ENCODE measurements at regions not wholly inside any gene's neighbourhood (a gene's known extent, or its start where the extent isn't known, plus 50 kb on each side); places are given as distances from the start of the nearest gene placed in this dataset.

- TF ChIP-seq, protein P1, sequence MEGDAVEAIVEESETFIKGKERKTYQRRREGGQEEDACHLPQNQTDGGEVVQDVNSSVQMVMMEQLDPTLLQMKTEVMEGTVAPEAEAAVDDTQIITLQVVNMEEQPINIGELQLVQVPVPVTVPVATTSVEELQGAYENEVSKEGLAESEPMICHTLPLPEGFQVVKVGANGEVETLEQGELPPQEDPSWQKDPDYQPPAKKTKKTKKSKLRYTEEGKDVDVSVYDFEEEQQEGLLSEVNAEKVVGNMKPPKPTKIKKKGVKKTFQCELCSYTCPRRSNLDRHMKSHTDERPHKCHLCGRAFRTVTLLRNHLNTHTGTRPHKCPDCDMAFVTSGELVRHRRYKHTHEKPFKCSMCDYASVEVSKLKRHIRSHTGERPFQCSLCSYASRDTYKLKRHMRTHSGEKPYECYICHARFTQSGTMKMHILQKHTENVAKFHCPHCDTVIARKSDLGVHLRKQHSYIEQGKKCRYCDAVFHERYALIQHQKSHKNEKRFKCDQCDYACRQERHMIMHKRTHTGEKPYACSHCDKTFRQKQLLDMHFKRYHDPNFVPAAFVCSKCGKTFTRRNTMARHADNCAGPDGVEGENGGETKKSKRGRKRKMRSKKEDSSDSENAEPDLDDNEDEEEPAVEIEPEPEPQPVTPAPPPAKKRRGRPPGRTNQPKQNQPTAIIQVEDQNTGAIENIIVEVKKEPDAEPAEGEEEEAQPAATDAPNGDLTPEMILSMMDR (IDR thresholded peaks at IDR 0.05) = no peak
- TF ChIP-seq TEAD4 (IDR thresholded peaks at IDR 0.05; ENCODE audit: borderline replicate concordance, insufficient read depth) = no peak
- no peak for TF ChIP-seq RFX5 (IDR thresholded peaks at IDR 0.05; ENCODE audit: low read length)
- TF ChIP-seq FOSL2 (IDR thresholded peaks at IDR 0.05; ENCODE audit: borderline replicate concordance, low read depth) = no peak
- no peak for TF ChIP-seq TAF1 (IDR thresholded peaks at IDR 0.05; ENCODE audit: borderline replicate concordance, low read depth, low read length)
- no peak for TF ChIP-seq EZH2phosphoT487 (IDR thresholded peaks at IDR 0.05; ENCODE audit: borderline replicate concordance, low read depth)
- TF ChIP-seq, protein P2, sequence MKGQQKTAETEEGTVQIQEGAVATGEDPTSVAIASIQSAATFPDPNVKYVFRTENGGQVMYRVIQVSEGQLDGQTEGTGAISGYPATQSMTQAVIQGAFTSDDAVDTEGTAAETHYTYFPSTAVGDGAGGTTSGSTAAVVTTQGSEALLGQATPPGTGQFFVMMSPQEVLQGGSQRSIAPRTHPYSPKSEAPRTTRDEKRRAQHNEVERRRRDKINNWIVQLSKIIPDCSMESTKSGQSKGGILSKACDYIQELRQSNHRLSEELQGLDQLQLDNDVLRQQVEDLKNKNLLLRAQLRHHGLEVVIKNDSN (IDR thresholded peaks at IDR 0.05; ENCODE audit: borderline replicate concordance, low read depth) = no peak
- no peak for TF ChIP-seq CHD2 (IDR thresholded peaks at IDR 0.05; ENCODE audit: low read length, partially characterized antibody)
Observed at GRCh38 chr2:217361483-217361880, 501.6 kb upstream of the TNP1 start.
